GM19467 (cell line): ENCODE measurements at regions not wholly inside any gene's neighbourhood (a gene's known extent, or its start where the extent isn't known, plus 50 kb on each side); places are given as distances from the start of the nearest gene placed in this dataset.

Experiments used
- ATAC-seq: cut with Tn5 transposase; IDR thresholded peaks from one replicate; pipeline ENCODE4 v1.9.1; 2021; ENCODE audit warnings: mild to moderate bottlenecking, moderate library complexity; ENCODE audit not compliant: unreplicated experiment

DNA sequence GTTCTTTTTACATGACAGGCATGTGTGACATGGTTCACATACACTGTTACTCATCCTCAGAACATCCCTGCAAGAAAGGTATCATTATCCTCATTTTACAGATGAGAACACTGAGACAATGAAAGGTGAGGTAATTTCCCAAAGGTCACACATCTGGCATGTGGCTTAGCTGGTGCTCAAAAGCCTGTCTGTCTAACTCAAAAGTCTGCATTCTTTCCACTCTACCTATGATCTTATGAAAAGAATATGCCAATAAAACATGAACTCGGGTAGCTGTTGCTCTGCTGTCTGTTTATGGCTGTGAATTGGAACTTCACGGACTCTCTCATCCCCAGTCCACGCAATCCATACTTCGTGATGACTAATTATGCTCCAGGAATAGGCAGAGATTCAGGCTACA, 79.0 kb upstream of the ODAD2 start:
- ATAC-seq: no peak

DNA sequence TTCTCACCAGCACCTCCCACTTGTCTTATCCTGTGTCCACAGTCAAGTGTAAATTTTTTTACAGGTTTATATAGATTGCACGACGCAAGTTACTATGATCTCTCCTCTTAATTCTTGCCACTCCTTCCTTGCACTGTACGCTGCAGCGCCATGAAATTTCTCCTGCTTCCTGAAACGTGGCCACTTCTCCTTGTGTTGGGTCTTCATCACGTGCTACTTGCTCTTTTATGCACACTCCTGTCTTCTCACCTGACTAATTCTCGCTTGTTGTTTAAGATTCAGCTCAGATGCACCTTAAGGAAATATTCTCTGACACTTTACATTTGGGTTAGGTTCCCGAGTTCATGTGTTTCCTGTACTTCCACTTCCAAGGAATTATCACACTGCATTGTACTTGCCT, 76.5 kb upstream of the ODAD2 start:
- ATAC-seq: no peak

DNA sequence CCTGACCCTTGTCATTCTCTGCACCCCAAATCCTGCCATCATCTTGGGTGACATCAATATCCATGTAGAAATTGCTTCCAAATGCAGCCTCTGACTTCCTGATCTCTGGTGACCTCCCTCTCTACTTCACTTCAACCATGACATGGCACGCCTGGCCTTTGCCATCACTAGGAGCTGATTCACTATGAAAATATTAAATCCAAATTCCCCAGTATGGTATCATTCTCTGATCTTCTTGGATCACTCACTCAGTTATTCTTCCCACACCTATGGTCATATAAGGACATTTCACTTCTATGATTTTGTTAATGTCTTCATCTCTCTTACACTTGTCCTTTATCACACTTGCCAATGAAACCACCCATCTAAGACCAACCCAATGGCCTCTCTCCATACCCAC, 73.7 kb upstream of the ODAD2 start:
- ATAC-seq: no peak

DNA sequence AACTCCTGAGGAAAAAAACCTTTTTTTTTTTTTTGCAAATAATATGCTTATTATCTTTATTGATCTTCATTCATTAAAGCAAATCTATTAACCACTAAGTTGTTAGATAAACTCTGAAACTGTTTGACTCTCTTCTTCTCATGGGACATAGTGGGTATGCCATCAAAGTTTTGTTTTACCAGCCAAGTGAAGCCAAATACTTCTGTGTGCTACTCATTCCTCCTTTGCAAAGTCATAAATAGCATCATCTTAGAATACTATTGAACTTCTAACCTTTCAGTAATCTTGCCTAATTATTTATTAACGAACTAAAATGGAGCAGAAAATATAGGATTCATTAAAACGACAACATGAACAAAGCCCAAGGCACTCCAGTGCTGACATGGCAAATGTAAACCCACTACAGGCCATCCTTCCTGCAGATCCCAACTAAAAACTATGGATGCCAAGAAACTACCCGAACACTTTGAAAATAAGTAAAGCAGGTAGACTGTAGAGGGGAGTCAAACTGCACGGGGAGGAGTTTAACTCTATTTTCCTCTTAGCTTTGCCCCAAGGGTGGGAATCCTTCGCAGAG, 61.2 kb upstream of the ODAD2 start:
- no peak for ATAC-seq

DNA sequence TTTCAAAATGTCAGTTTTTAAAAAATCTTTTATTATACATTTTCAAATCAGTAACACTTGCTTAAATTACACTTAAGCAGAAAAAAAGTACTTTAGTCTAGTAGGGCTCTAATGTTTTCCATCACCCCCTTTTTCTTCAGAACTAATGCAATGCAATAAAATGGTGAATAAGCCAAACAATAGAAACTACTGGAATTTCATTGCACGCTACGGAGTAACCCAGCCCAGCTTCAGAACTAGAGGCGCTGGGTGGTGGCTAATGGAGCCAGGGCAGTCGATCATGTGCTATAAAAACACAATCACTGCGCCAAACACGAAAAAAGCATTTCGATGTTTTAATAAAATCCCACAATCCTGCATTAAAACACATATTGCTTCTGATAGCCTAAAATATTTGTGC, 59.9 kb upstream of the ODAD2 start:
- ATAC-seq: no peak

DNA sequence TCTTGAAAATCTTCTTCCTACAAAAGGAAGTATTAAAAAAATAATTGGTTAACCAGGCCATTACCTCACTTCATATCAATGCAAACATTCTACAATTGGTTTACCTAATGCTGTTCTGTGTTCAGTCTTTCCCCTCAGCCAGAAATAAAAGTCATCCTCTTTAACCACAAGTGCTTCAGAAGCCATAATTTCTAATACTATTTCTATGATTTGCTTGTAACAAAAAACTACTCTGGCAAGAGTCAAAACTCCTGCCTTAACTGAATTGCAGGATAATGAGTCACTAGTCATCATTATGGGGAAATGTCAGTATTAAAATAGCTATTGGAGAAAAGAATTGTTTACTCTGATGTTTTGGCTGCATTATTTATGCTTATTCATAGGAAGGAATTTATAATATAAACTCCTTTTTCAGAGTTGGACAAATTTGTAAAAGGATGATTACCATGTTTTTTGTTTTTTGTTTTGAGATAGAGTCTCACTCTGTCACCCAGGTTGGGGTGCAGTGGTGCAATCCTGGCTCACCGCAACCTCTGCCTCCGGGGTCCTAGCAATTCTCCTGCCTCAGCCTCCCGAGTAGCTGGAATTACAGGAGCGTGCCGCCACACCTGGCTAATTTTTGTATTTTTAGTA, 55.5 kb upstream of the ODAD2 start:
- ATAC-seq: no peak

DNA sequence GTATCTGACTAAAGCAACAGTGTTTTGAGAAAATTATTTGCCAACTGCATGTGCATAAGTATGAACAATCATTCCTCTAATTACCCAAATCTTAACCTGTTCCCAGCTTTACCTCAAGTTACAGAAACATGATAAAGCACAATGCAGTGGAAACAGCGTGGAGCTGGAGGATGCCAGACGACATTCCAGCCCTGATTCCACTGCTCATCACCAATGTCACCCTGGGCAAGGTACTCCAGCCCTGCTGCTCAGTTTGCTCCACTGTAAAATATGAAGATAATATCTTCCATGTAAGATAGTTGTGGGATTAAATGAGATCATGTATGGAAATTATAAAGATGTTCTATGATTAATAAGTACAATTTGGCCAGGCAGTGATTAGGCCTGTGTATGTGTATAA, 50.4 kb upstream of the ODAD2 start:
- no peak for ATAC-seq
